ENCODE measurements at regions not wholly inside any gene's neighbourhood (a gene's known extent, or its start where the extent isn't known, plus 50 kb on each side); places are given as distances from the start of the nearest gene placed in this dataset.

GRCh38 chr1:147466543-147466942, 74.8 kb upstream of the BCL9 start:
- no peak for DNase-seq

DNA sequence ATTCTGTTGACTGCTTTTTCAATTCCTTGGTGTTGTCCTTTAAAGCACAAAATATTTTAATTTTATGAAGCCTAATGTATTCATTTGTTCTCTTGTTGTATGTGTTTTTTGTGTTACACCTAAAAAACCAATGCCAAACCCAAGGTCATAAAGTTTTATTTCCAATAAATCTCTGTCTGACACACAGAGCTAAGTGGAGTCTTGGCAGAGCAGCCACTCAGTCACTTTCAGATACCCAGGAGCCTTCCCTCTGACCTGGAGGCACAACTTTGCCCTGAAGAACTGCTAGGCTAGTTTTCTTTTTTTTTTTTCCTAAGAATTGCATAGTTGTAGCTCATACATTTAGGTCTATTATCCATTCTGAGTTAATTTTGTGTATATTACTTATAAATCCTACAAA, 71.2 kb upstream of the BCL9 start:
- no peak for DNase-seq

GRCh38 chr1:147472489-147472888, 68.8 kb upstream of the BCL9 start:
- DNase-seq = no peak

GRCh38 chr1:147472966-147473732, 68.2 kb upstream of the BCL9 start:
- no peak for DNase-seq

DNA sequence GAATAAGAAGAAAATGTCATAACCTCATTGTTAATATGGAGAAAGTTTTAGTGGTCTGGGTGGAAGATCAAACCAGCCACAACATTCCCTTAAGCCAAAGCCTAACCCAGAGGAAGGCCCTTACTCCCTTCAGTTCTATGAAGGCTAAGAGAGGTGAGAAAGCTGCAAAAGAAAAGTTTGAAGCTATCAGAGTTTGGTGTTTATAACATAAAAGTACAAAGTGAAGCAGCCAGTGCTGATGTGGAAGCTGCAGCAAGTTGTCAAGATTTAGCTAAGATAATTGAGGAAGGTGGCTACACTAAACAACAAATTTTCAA, 67.6 kb upstream of the BCL9 start:
- DNase-seq = no peak

GRCh38 chr1:147475488-147475887, 65.8 kb upstream of the BCL9 start:
- no peak for DNase-seq

- no peak for DNase-seq
Measured at GRCh38 chr1:147478521-147478920, 62.8 kb upstream of the BCL9 start.

DNA sequence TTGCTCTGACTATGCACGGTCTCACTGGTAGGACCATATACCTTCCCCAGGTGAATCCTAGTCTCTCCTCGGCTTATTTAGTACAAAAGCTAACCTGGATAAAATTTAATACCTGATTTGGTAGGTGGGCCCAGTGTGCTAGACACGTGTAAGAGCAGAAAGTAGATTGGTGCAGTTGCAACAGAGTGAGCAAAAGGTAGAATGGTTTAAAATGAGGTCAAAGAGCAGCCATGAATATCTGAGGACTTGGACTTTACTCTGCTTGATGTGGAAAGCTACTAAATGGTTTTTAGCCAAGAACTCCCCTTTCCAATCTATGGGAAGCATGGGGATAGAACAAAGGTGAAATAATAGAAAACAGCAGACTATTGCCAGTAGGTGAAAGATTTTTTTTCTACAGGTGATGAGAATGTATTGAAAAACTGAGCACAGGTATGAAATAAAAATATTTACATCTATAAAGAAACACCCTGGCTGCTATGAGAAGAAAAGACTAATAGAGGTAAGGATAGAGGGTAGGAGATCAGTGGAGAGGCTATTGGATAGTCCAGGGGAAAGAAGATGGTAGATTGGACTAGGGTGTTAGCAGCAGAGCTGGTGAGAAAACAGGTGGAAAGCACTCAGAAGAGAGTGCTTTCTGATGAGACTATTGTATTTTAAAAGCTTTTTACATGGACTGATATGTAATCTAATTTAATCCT, 61.3 kb upstream of the BCL9 start:
- DNase-seq = no peak

- no peak for DNase-seq
Measured at GRCh38 chr1:147480565-147480935, 60.8 kb upstream of the BCL9 start.

GRCh38 chr1:147486876-147487656, 54.2 kb upstream of the BCL9 start:
- no peak for DNase-seq

DNA sequence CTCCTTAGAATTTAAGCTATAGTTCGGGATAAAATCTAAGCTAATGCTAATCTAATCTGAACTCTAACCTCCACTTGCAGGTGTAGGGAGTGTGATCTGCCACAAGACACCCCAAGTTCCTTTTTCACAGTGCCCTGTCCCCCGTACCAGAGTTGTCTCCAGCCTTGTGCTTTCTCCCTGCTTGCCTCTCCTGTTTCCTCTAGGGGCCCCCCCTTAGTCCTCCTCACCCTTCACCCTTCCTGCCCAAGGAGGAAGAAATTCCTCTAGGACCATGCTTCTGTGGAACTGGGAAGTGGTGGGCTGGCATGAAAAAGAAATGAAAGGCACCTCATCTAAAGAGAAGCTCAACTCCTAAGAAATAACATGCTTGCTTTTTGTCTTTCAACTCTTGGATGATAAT, 50.2 kb upstream of the BCL9 start:
- DNase-seq = no peak

All from NCI-H524 (cell line).